ENCODE measurements at regions not wholly inside any gene's neighbourhood (a gene's known extent, or its start where the extent isn't known, plus 50 kb on each side); places are given as distances from the start of the nearest gene placed in this dataset.

DNA sequence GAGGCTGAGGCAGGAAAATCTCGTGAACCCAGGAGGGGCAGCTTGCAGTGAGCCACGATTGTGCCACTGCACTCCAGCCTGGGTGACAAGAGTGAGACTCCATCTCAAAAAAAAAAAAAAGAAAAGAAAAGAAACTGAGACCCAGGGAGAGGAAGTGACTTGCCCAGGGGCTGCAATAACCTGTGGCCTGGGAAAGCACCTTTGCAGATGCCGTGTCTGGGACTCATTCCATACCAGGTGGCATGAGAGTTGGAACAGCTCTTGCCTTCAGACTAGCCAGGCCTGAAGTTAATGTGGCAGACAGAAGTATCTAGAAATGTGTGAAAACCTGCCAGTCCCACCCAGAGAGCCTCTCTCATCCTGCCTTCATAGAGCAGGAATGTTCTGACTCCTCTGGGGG lies 65.4 kb downstream of the PHETA1 start:
- Histone ChIP-seq H3K27me3 (ENCODE audit: low read depth, low read length) (0 out of 2 replicates have a peak, but pooled peaks cover 3% of the 10 kb centered on the region), H3K4me2 (ENCODE audit: low read length) (no peak overlapping the region), H3K4me1 (ENCODE audit: low read length) (peaks cover 17% of the 10 kb centered on the region; the same call in 1 of the 2 replicates), H3K9me3 (ENCODE audit: insufficient read depth, low read length) (peaks cover 24% of the 10 kb centered on the region), H3K4me3 (ENCODE audit: low read length) (0 out of 2 replicates have a peak overlapping the region, but pooled peaks have one; percentile 16), H4K20me1 (ENCODE audit: insufficient read depth, low read length) (no peaks in the 10 kb centered on the region), H3K27ac (ENCODE audit: low read length) (peak overlapping the region; percentile 25; the same call in 1 of the 2 replicates), H2AFZ (ENCODE audit: low read depth, low read length) (no peak overlapping the region), H3K36me3 (replicated peaks; ENCODE audit: low read depth, low read length) (peaks cover 3% of the 10 kb centered on the region), H3K79me2 (ENCODE audit: low read length) (no peaks in the 10 kb centered on the region), H3K9ac (ENCODE audit: low read length) (no peak overlapping the region)
- TF ChIP-seq, protein P1, sequence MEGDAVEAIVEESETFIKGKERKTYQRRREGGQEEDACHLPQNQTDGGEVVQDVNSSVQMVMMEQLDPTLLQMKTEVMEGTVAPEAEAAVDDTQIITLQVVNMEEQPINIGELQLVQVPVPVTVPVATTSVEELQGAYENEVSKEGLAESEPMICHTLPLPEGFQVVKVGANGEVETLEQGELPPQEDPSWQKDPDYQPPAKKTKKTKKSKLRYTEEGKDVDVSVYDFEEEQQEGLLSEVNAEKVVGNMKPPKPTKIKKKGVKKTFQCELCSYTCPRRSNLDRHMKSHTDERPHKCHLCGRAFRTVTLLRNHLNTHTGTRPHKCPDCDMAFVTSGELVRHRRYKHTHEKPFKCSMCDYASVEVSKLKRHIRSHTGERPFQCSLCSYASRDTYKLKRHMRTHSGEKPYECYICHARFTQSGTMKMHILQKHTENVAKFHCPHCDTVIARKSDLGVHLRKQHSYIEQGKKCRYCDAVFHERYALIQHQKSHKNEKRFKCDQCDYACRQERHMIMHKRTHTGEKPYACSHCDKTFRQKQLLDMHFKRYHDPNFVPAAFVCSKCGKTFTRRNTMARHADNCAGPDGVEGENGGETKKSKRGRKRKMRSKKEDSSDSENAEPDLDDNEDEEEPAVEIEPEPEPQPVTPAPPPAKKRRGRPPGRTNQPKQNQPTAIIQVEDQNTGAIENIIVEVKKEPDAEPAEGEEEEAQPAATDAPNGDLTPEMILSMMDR (IDR thresholded peaks at IDR 0.05; ENCODE audit: low read depth, low read length): no peak
- TF ChIP-seq EZH2phosphoT487 (IDR thresholded peaks at IDR 0.05; ENCODE audit: low read depth): no peak

DNA sequence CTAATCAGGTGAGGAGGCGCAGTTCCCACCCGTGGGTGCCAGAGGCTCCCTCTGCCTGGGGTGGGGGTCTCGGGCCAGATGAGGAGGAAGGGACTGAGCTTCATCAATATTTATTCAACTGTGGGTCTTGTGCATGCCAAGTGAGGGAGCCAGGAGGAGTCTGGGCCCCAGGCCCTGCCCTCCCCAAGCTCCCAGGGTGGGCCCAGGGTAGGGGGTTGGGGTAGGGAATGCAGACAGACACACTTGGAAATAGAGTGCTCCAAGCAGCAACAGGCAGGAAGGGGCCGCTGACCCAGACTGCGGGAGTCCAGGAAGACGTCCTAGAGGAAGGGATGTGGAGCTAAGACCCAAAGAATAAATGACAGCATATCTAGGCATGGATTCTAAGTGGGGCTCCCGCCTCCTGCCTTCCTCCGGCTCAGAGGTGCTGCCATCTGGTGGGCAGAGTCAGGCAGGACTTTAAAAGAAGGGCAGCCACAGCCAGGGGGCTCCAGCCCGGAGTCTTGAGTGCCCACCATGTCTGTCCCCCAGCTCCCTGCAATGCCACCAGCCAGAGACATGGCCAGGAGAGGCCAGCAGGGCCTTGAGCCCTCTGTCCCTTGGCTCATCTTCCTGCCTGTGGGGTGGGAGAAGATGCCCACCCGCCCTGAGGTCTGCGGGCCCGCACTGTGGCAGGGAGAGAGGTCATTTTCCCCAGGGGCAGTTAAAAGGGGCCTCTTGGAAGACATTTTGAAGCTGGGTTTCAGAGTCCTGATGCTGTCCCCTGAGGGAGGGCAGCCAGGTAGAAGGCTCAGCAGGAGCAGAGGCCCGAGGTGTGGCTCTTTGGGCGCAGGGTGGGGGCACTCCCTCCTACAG lies 70.1 kb downstream of the PHETA1 start:
- H3K9ac ChIP-seq (ENCODE audit: low read length): no peak overlapping the region

DNA sequence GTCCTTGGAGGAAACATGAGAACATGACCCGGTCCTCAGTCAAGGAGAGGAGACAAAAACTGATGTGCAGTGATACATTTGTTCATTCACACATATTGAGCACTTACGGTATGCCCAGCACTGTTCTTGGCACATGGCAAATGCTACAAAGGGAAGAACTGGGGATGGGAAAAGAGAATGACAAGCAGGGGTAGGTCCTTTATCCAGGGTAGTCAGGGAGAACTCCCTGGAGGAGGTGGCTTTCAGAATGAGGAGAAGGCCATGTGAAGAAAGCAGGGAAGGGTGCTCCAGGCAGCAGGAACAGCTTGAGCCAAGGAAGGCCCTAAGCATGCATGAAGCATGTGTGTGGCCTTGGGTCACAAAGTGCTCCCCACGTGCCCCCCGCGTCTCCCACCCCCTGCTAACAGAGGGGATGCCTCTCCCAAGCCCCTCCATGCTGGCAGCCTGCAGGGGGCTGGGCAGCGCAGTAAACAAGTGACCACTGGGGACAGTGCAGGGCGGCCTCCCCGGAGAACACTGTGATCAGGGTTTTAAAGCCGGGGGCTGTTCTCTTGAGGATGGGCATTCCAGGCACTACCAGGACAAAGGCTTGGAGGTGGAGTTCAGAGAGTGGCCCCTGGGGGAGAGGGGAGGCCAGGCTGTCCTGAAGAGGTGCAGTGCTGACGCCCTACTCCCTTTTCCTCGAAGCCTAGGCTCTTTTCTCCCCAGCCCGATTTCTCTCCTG lies 71.0 kb downstream of the PHETA1 start:
- H3K4me1 ChIP-seq (ENCODE audit: low read length): no peaks in the 10 kb centered on the region
- no peaks in the 10 kb centered on the region for H4K20me1 ChIP-seq (ENCODE audit: insufficient read depth, low read length)
- no peak overlapping the region for H3K4me2 ChIP-seq (ENCODE audit: low read length)
- no peak overlapping the region for H3K9ac ChIP-seq (ENCODE audit: low read length)
- H3K4me3 ChIP-seq (ENCODE audit: low read length): no peak overlapping the region
- TF ChIP-seq EZH2phosphoT487 (IDR thresholded peaks at IDR 0.05; ENCODE audit: low read depth): no peak
- TF ChIP-seq, protein P1 (IDR thresholded peaks at IDR 0.05; ENCODE audit: low read depth, low read length): no peak
- no peak overlapping the region for H3K27ac ChIP-seq (ENCODE audit: low read length)
- no peaks in the 10 kb centered on the region for H3K9me3 ChIP-seq (ENCODE audit: insufficient read depth, low read length)
- no peak overlapping the region for H2AFZ ChIP-seq (ENCODE audit: low read depth, low read length)
- H3K36me3 ChIP-seq (replicated peaks; ENCODE audit: low read depth, low read length): no peaks in the 10 kb centered on the region
- H3K79me2 ChIP-seq (ENCODE audit: low read length): no peaks in the 10 kb centered on the region
- 0 out of 2 replicates have a peak, but pooled peaks cover 3% of the 10 kb centered on the region for H3K27me3 ChIP-seq (ENCODE audit: low read depth, low read length)

More for the DNA sequence above, 70.1 kb downstream of the PHETA1 start:
- Histone ChIP-seq H3K27me3 (ENCODE audit: low read depth, low read length) (0 out of 2 replicates have a peak, but pooled peaks cover 3% of the 10 kb centered on the region), H3K79me2 (ENCODE audit: low read length) (no peaks in the 10 kb centered on the region), H3K27ac (ENCODE audit: low read length) (no peak overlapping the region), H2AFZ (ENCODE audit: low read depth, low read length) (no peak overlapping the region), H3K9me3 (ENCODE audit: insufficient read depth, low read length) (peaks cover 4% of the 10 kb centered on the region), H3K4me3 (ENCODE audit: low read length) (no peak overlapping the region), H3K4me2 (ENCODE audit: low read length) (no peak overlapping the region), H3K36me3 (replicated peaks; ENCODE audit: low read depth, low read length) (no peaks in the 10 kb centered on the region), H3K4me1 (ENCODE audit: low read length) (peaks cover 5% of the 10 kb centered on the region; the same call in 1 of the 2 replicates), H4K20me1 (ENCODE audit: insufficient read depth, low read length) (no peaks in the 10 kb centered on the region)
- no peak for TF ChIP-seq EZH2phosphoT487 (IDR thresholded peaks at IDR 0.05; ENCODE audit: low read depth)
- TF ChIP-seq, protein P1 (IDR thresholded peaks at IDR 0.05; ENCODE audit: low read depth, low read length): peak; percentile 90

All from OCI-LY3 (cell line).